H1 (cell line): ENCODE measurements at regions not wholly inside any gene's neighbourhood (a gene's known extent, or its start where the extent isn't known, plus 50 kb on each side); places are given as distances from the start of the nearest gene placed in this dataset.
A peak's percentile ranks its signal among the peaks of the same experiment; 100 is the strongest.

ENCODE experiments used
- CTCF ChIA-PET: fragments of 300-600 bp; sonication (Branson Sonifier 250); formaldehyde crosslinking; loops from one replicate; lab custom pipeline; 2021; ENCODE audit not compliant: partially characterized antibody; lab: Charles Lee
- POLR2A ChIA-PET: fragments of 300-600 bp; sonication (Branson Sonifier 250); formaldehyde crosslinking; loops from one replicate; lab custom pipeline; 2021; ENCODE audit warnings: inconsistent platforms; ENCODE audit not compliant: partially characterized antibody; lab: Charles Lee
- DNase-seq, 2 experiments: peaks; one replicate each; pipeline versions ENCODE4 v3.0.0 to v3.0.0-alpha.2; 2010 to 2022; ENCODE audit warnings: low spot score in 2 of 2, low read depth in 1 of 2, mixed read lengths in 1 of 2
- FAIRE-seq: peaks from 2 replicates; lab custom pipeline; 2011; peaks lifted over from hg19 to GRCh38; lab: Jason Lieb, UNC
- H2AFZ ChIP-seq: 2 replicates; pipeline ENCODE4 v1.8.1; 2012; ENCODE audit warnings: low read length, inconsistent platforms
- H2AK5ac ChIP-seq: 2 replicates; pipeline ENCODE4 v1.6.1; 2013; ENCODE audit warnings: low read depth, low read length
- H2BK120ac ChIP-seq: replicated peaks from 2 replicates; pipeline ENCODE3; 2013; ENCODE audit warnings: low read depth, low read length, inconsistent platforms
- H2BK12ac ChIP-seq: 2 replicates; pipeline ENCODE4 v1.6.1; 2013; ENCODE audit warnings: low read depth, low read length
- H2BK15ac ChIP-seq: 2 replicates; pipeline ENCODE4 v1.6.1; 2013; ENCODE audit warnings: low read length
- H2BK20ac ChIP-seq: 2 replicates; pipeline ENCODE4 v1.6.1; 2013; ENCODE audit warnings: low read length
- H2BK5ac ChIP-seq: 2 replicates; pipeline ENCODE4 v1.6.1; 2013; ENCODE audit warnings: low read depth, low read length
- H3K14ac ChIP-seq: 2 replicates; pipeline ENCODE4 v1.6.1; 2013; ENCODE audit warnings: inconsistent platforms; ENCODE audit not compliant: insufficient read length
- H3K18ac ChIP-seq: 2 replicates; pipeline ENCODE4 v1.6.1; 2013; ENCODE audit warnings: low read length; ENCODE audit errors: extremely low read depth
- H3K23ac ChIP-seq: 2 replicates; pipeline ENCODE4 v1.6.1; 2013; ENCODE audit warnings: inconsistent platforms; ENCODE audit not compliant: insufficient read length
- H3K23me2 ChIP-seq: 2 replicates; pipeline ENCODE4 v1.6.1; 2013; ENCODE audit warnings: low read depth, low read length
- H3K27ac ChIP-seq: 2 replicates; pipeline ENCODE4 v1.6.1; 2011; ENCODE audit warnings: low read depth, low read length, inconsistent platforms
- H3K27me3 ChIP-seq, 4 experiments: replicated peaks in 1 of 4; 1 replicate in 1 of 4; 2 replicates in 3 of 4; pipeline versions ENCODE4 v1.6.1 to v1.8.1; 2011 to 2013; ENCODE audit warnings: low read length in 3 of 4, mild to moderate bottlenecking in 3 of 4, inconsistent platforms in 2 of 4, mixed read lengths in 2 of 4, moderate library complexity in 1 of 4; ENCODE audit not compliant: control insufficient read depth in 3 of 4, insufficient read depth in 3 of 4; ENCODE audit errors: extremely low read depth in 1 of 4
- H3K36me3 ChIP-seq, 4 experiments: 2 replicates each; pipeline versions ENCODE4 v1.6.1 to v1.8.1; 2011 to 2013; ENCODE audit warnings: mild to moderate bottlenecking in 4 of 4, low read length in 3 of 4, moderate library complexity in 2 of 4, control low read depth in 1 of 4, inconsistent platforms in 1 of 4; ENCODE audit not compliant: insufficient read depth in 4 of 4, control insufficient read depth in 2 of 4
- H3K4ac ChIP-seq: replicated peaks from 2 replicates; pipeline ENCODE3; 2013; ENCODE audit warnings: low read length, low read depth, mixed read lengths, inconsistent platforms; ENCODE audit not compliant: insufficient read length
- H3K4me1 ChIP-seq, 4 experiments: replicated peaks in 1 of 4; 1 replicate in 1 of 4; 2 replicates in 3 of 4; pipeline versions ENCODE4 v1.6.1 to v1.8.1; 2011 to 2013; ENCODE audit warnings: low read length in 3 of 4, inconsistent platforms in 2 of 4, mixed read lengths in 1 of 4; ENCODE audit not compliant: insufficient read depth in 4 of 4, control insufficient read depth in 3 of 4
- H3K4me2 ChIP-seq, 2 experiments: 2 replicates each; pipeline versions ENCODE4 v1.6.1 to v1.8.1; 2011 to 2013; ENCODE audit warnings: low read depth in 2 of 2, low read length in 2 of 2, control low read depth in 1 of 2, inconsistent platforms in 1 of 2, mild to moderate bottlenecking in 1 of 2; ENCODE audit not compliant: insufficient read depth in 1 of 2
- H3K4me3 ChIP-seq, 4 experiments: fragments of 200-600, 300-600 bp in 1 of 4; sonication (generic), shearing (Covaris generic), sonication (Bioruptor Twin) in 1 of 4; 2 replicates each; pipeline versions ENCODE4 v1.5.1 to v1.8.1; 2011 to 2016; ENCODE audit warnings: low read length in 4 of 4, low read depth in 3 of 4, control low read depth in 2 of 4, inconsistent platforms in 2 of 4, mild to moderate bottlenecking in 2 of 4, mixed read lengths in 1 of 4, moderate library complexity in 1 of 4; ENCODE audit not compliant: insufficient read depth in 2 of 4; ENCODE audit errors: extremely low read depth in 1 of 4
- H3K56ac ChIP-seq: replicated peaks from 2 replicates; pipeline ENCODE3; 2013; ENCODE audit warnings: low read depth, mild to moderate bottlenecking, mixed read lengths, low read length, inconsistent platforms; ENCODE audit not compliant: insufficient read length
- H3K79me1 ChIP-seq: 2 replicates; pipeline ENCODE4 v1.6.1; 2013; ENCODE audit warnings: low read depth, low read length, control low read depth
- H3K79me2 ChIP-seq, 2 experiments: 2 replicates each; pipeline versions ENCODE4 v1.6.1 to v1.8.1; 2012 to 2013; ENCODE audit warnings: low read length in 2 of 2, mild to moderate bottlenecking in 2 of 2, inconsistent platforms in 1 of 2; ENCODE audit not compliant: insufficient read depth in 2 of 2, control insufficient read depth in 1 of 2
- H3K9ac ChIP-seq, 4 experiments: replicated peaks in 1 of 4; 1 replicate in 1 of 4; 2 replicates in 3 of 4; pipeline versions ENCODE4 v1.6.1 to v1.8.1; 2011 to 2013; ENCODE audit warnings: low read depth in 3 of 4, low read length in 3 of 4, control low read depth in 2 of 4, mild to moderate bottlenecking in 2 of 4, moderate library complexity in 2 of 4, inconsistent platforms in 1 of 4; ENCODE audit errors: extremely low read depth in 1 of 4
- H3K9me3 ChIP-seq, 2 experiments: 2 replicates each; pipeline versions ENCODE4 v1.6.1 to v1.8.1; 2012 to 2013; ENCODE audit warnings: mild to moderate bottlenecking in 2 of 2, moderate library complexity in 2 of 2, control low read depth in 1 of 2, inconsistent platforms in 1 of 2, low read depth in 1 of 2, low read length in 1 of 2, mixed read lengths in 1 of 2; ENCODE audit not compliant: insufficient read depth in 2 of 2
- H4K20me1 ChIP-seq, 2 experiments: replicated peaks in 1 of 2; 2 replicates each; pipeline versions ENCODE3 to v1.8.1; 2011 to 2013; ENCODE audit warnings: inconsistent platforms in 2 of 2, low read length in 2 of 2, mild to moderate bottlenecking in 1 of 2; ENCODE audit not compliant: insufficient read depth in 2 of 2, control insufficient read depth in 1 of 2
- H4K5ac ChIP-seq: 2 replicates; pipeline ENCODE4 v1.6.1; 2013; ENCODE audit warnings: low read length, low read depth, mixed read lengths, inconsistent platforms; ENCODE audit not compliant: insufficient read length
- H4K8ac ChIP-seq: 2 replicates; pipeline ENCODE4 v1.8.0; 2013; ENCODE audit warnings: mild to moderate bottlenecking, moderate library complexity, low read length, inconsistent platforms; ENCODE audit not compliant: insufficient read depth; ENCODE audit errors: extremely low read depth
- H4K91ac ChIP-seq: replicated peaks from 2 replicates; pipeline ENCODE3; 2013; ENCODE audit warnings: low read length, mixed read lengths, inconsistent platforms; ENCODE audit not compliant: insufficient read length
- EP300 ChIP-seq, 2 experiments: IDR thresholded peaks; 1 replicate in 1 of 2; 2 replicates in 1 of 2; pipeline ENCODE4 v1.6.1; 2011 to 2012; ENCODE audit warnings: low read depth in 2 of 2, low read length in 2 of 2, mild to moderate bottlenecking in 2 of 2, borderline replicate concordance in 1 of 2, inconsistent platforms in 1 of 2, moderate library complexity in 1 of 2
- GABPA ChIP-seq: IDR thresholded peaks from 2 replicates; pipeline ENCODE4 v1.6.1; 2011; ENCODE audit warnings: mild to moderate bottlenecking, low read length, moderate library complexity, borderline replicate concordance; ENCODE audit not compliant: insufficient read depth
- SRF ChIP-seq: IDR thresholded peaks from 2 replicates; pipeline ENCODE4 v1.6.1; 2011; ENCODE audit warnings: mild to moderate bottlenecking, low read depth, low read length, moderate library complexity
- WGBS, 2 experiments: shearing (Covaris generic) in 1 of 2; methylation state at CpG; one replicate each; pipeline versions ENCODE4 v1.1.6 to v1.1.7; 2013 to 2015; ENCODE audit warnings: low lambda C conversion rate in 2 of 2, mixed read lengths in 2 of 2, inconsistent platforms in 1 of 2, low coverage in 1 of 2, missing lambda C conversion rate in 1 of 2; ENCODE audit not compliant: insufficient replicate concordance in 2 of 2, insufficient coverage in 1 of 2, insufficient read length in 1 of 2; ENCODE audit errors: extremely low coverage in 1 of 2, missing lambda C conversion rate in 1 of 2; 5-methylcytosine and 5-hydroxymethylcytosine counted together

- Histone ChIP-seq H3K79me2 (no peaks in the 10 kb centered on the region), H3K23ac (no peak overlapping the region), H3K23me2 (no peaks in the 10 kb centered on the region), H4K5ac (no peak overlapping the region), H3K9me3 (no peaks in the 10 kb centered on the region), H2AK5ac (no peak overlapping the region), H3K36me3 (no peaks in the 10 kb centered on the region), H3K9ac (no peak overlapping the region), H3K14ac (no peak overlapping the region), H2AFZ (no peak overlapping the region), H4K8ac (no peak overlapping the region), H3K4me1 (peaks cover 0 to 3% (median under 1%) of the 10 kb centered on the region in 4 experiments; a peak in 1 of 7 replicates), H4K91ac (no peak overlapping the region), H2BK20ac (no peak overlapping the region), H3K4me2 (0 out of 4 replicates have a peak overlapping the region, but pooled peaks of 1 of the 2 experiments have one; percentile 21), H3K27me3 (no peaks in the 10 kb centered on the region), H2BK15ac (no peak overlapping the region), H2BK5ac (no peak overlapping the region), H3K4me3 (no peak overlapping the region), H4K20me1 (no peaks in the 10 kb centered on the region), H3K56ac (no peak overlapping the region), H3K4ac (no peak overlapping the region), H3K18ac (no peak overlapping the region), H2BK12ac (no peak overlapping the region), H3K27ac (no peak overlapping the region), H3K79me1 (no peaks in the 10 kb centered on the region), H2BK120ac (no peak overlapping the region)
- ChIA-PET POLR2A (no interaction called here), CTCF (no interaction called here)
- FAIRE-seq (no peak), DNase-seq (no peak)
- no peak for TF ChIP-seq GABPA
- TF ChIP-seq EP300 (IDR thresholded peaks at IDR 0.05; ENCODE audit: borderline replicate concordance in 1 of 2, low read depth in 2 of 2, low read length in 2 of 2): no peak
- TF ChIP-seq SRF: no peak
- WGBS, 2 experiments: 77% methylated on average over 9 of the region's 9 CpGs; no CpG with 5 or more reads in 1 of the 2 experiments
These were observed 296.6 kb downstream of the PTPRC start for GRCh38 chr1:198935306-198935921.
